H1 (cell line): ENCODE measurements at regions not wholly inside any gene's neighbourhood (a gene's known extent, or its start where the extent isn't known, plus 50 kb on each side); places are given as distances from the start of the nearest gene placed in this dataset.

Experiments used
- CBX8 ChIP-seq: fragments of 300-800, 300-1000 bp; sonication (generic); IDR thresholded peaks from 2 replicates; pipeline ENCODE4 v1.7.1; 2016; ENCODE audit warnings: low read depth, low read length, borderline replicate concordance
- CHD7 ChIP-seq: fragments of 300-600 bp; sonication (generic); IDR thresholded peaks from 2 replicates; pipeline ENCODE4 v1.7.1; 2012; ENCODE audit warnings: low read length, moderate library complexity, mild to moderate bottlenecking, inconsistent platforms; ENCODE audit not compliant: insufficient replicate concordance
- E2F6 ChIP-seq: IDR thresholded peaks from 2 replicates; pipeline ENCODE4 v1.6.1; 2012; ENCODE audit warnings: inconsistent platforms
- TCF12 ChIP-seq: IDR thresholded peaks from 2 replicates; pipeline ENCODE4 v1.6.1; 2011; ENCODE audit warnings: low read depth, mild to moderate bottlenecking, low read length

- TF ChIP-seq CHD7 (no peak), CBX8 (no peak), TCF12 (no peak), E2F6 (no peak)
Measured at GRCh38 chr7:155911471-155912105, 99.3 kb upstream of the SHH start (continued).
